Nucleus accumbens (tissue), 56 donors: ENCODE measurements at regions not wholly inside any gene's neighbourhood (a gene's known extent, or its start where the extent isn't known, plus 50 kb on each side); places are given as distances from the start of the nearest gene placed in this dataset.

Experiments
- DNase-seq, 56 donors: peaks; one replicate each; lab custom pipeline; 2025; lab: John Stamatoyannopoulos, UW

GRCh38 chr2:128465246-128466170 lies 146.8 kb upstream of the HS6ST1 start:
- DNase-seq = no peak

- DNase-seq = peak in 32 of 56 donors; percentile 6 to 77 (median 40)
Measured at GRCh38 chr2:128466376-128466775, 147.7 kb upstream of the HS6ST1 start.

- no peak for DNase-seq
Measured at GRCh38 chr2:128466776-128467175, 148.1 kb upstream of the HS6ST1 start.

GRCh38 chr2:128467321-128467969 lies 148.8 kb upstream of the HS6ST1 start:
- DNase-seq = no peak

GRCh38 chr2:128468186-128468920 lies 149.7 kb upstream of the HS6ST1 start:
- no peak for DNase-seq

- no peak for DNase-seq
Measured at GRCh38 chr2:128469203-128469602, 150.5 kb upstream of the HS6ST1 start.

GRCh38 chr2:128469875-128470274 lies 151.2 kb upstream of the HS6ST1 start:
- DNase-seq = no peak

GRCh38 chr2:128472789-128473174 lies 154.1 kb upstream of the HS6ST1 start:
- DNase-seq = no peak

GRCh38 chr2:128473175-128474035 lies 154.7 kb upstream of the HS6ST1 start:
- DNase-seq = peak in 2 of 56 donors; percentile 11 to 19

GRCh38 chr2:128474036-128474955 lies 155.6 kb upstream of the HS6ST1 start:
- no peak for DNase-seq

- DNase-seq = no peak
Measured at GRCh38 chr2:128474962-128475361, 156.3 kb upstream of the HS6ST1 start.

GRCh38 chr2:128475427-128476211 lies 157.0 kb upstream of the HS6ST1 start:
- DNase-seq = no peak

- no peak for DNase-seq
Measured at GRCh38 chr2:128477026-128477820, 158.6 kb upstream of the HS6ST1 start.

- no peak for DNase-seq
Measured at GRCh38 chr2:128477891-128478290, 159.2 kb upstream of the HS6ST1 start.

- no peak for DNase-seq
Measured at GRCh38 chr2:128485761-128486639, 167.3 kb upstream of the HS6ST1 start.

GRCh38 chr2:128486640-128487375 lies 168.1 kb upstream of the HS6ST1 start:
- DNase-seq = no peak
